ENCODE measurements at regions not wholly inside any gene's neighbourhood (a gene's known extent, or its start where the extent isn't known, plus 50 kb on each side); places are given as distances from the start of the nearest gene placed in this dataset.

GRCh38 chr5:68408345-68408871 lies 192.9 kb downstream of the PIK3R1 start:
- in situ Hi-C loops (cut with MboI; ENCODE audit: low sequenced_read_pairs, unreplicated experiment), result no loop called here
- DNase-seq (ENCODE audit: low spot score), result no peak
- no peak for TF ChIP-seq CTCF (IDR thresholded peaks at IDR 0.05; ENCODE audit: borderline replicate concordance, control extremely low read depth, extremely low read depth, insufficient read depth, missing control alignments)

- in situ Hi-C loops (cut with MboI; ENCODE audit: low sequenced_read_pairs, unreplicated experiment), result no loop called here
- DNase-seq (ENCODE audit: low spot score), result no peak
- TF ChIP-seq CTCF (IDR thresholded peaks at IDR 0.05; ENCODE audit: borderline replicate concordance, control extremely low read depth, extremely low read depth, insufficient read depth, missing control alignments), result no peak
These were observed 193.7 kb downstream of the PIK3R1 start for GRCh38 chr5:68409259-68409658.

- DNase-seq (ENCODE audit: low spot score), result no peak
- in situ Hi-C loops (cut with MboI; ENCODE audit: low sequenced_read_pairs, unreplicated experiment), result no loop called here
- no peak for TF ChIP-seq CTCF (IDR thresholded peaks at IDR 0.05; ENCODE audit: borderline replicate concordance, control extremely low read depth, extremely low read depth, insufficient read depth, missing control alignments)
These were observed 195.6 kb downstream of the PIK3R1 start for GRCh38 chr5:68411161-68411560.

GRCh38 chr5:68415177-68416085 lies 199.9 kb downstream of the PIK3R1 start:
- in situ Hi-C loops (cut with MboI; ENCODE audit: low sequenced_read_pairs, unreplicated experiment), result no loop called here
- TF ChIP-seq CTCF (IDR thresholded peaks at IDR 0.05; ENCODE audit: borderline replicate concordance, control extremely low read depth, extremely low read depth, insufficient read depth, missing control alignments), result no peak
- no peak for DNase-seq (ENCODE audit: low spot score)

GRCh38 chr5:68416714-68417113 lies 201.2 kb downstream of the PIK3R1 start:
- in situ Hi-C loops (cut with MboI; ENCODE audit: low sequenced_read_pairs, unreplicated experiment), result no loop called here

GRCh38 chr5:68418201-68418600 lies 202.6 kb downstream of the PIK3R1 start:
- DNase-seq (ENCODE audit: low spot score), result no peak
- TF ChIP-seq CTCF (IDR thresholded peaks at IDR 0.05; ENCODE audit: borderline replicate concordance, control extremely low read depth, extremely low read depth, insufficient read depth, missing control alignments), result no peak
- in situ Hi-C loops (cut with MboI; ENCODE audit: low sequenced_read_pairs, unreplicated experiment), result no loop called here

More at GRCh38 chr5:68416714-68417113, 201.2 kb downstream of the PIK3R1 start:
- no peak for TF ChIP-seq CTCF (IDR thresholded peaks at IDR 0.05; ENCODE audit: borderline replicate concordance, control extremely low read depth, extremely low read depth, insufficient read depth, missing control alignments)
- DNase-seq (ENCODE audit: low spot score), result no peak

All from GM13976 (cell line).